HG03460 (cell line): ENCODE measurements at regions not wholly inside any gene's neighbourhood (a gene's known extent, or its start where the extent isn't known, plus 50 kb on each side); places are given as distances from the start of the nearest gene placed in this dataset.

ENCODE experiments used
- ATAC-seq: cut with Tn5 transposase; IDR thresholded peaks from one replicate; pipeline ENCODE4 v1.9.1; 2021; ENCODE audit not compliant: unreplicated experiment

DNA sequence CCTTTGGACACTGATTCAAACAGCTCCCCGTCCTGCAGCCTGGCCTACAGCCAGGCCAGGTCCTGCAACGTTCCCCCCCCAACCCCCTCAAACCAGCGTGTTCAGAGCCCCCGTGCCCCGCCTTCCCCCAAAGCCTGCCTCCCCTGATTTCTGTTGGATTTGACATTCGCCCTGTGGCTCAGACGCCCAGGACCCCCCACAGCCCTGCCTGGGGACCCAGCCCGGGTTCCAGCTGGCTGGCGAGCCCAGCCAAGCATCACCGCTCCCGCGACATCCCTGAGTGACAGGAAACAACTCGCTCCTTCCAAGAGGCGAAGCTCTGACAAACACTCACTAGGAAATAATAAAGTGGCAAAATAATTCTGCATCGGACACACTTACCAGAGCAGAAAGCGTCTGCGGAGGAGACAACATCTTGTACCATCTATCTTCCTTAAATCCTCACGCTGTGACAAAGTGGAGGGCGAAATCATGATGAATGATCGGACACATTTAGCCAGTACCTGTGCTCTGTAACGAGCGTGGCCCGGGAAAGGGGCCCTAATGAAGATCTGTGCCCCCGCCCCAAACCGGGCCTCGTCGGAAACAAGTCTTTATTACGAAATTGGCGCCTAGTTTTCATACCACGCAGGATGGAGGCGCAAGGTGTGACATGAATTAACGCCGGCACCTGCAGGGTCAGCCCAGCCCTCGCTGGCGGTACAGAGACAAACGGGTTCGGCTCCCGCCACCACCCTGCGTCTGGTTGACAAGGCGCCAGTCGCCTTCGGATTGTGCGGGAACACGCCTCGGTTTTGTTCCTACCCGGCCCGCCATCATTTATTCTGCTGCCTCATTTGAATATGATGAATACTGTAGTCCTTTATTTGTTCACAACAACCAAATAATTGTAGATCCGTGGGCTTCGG lies 91.0 kb upstream of the MVB12B start:
- no peak for ATAC-seq

DNA sequence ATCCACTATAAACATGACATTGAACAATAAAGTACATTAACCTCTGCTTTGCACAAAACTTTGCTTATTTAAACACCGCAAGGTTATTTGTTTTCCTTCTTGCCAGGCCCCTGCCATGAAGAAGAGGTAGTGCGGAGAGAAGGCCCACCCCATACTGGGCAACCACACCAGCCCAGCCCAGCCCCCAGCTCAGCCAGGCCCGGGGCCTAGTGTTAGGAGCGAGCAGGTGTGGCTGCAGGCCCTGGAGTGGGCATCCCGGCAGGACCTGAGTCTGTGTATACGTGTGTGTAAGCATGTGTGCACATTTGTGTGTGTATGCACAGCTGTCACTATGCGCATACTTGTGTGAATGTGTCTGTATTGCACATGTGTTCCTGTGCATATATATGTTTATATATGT lies 90.4 kb upstream of the MVB12B start:
- ATAC-seq = no peak

DNA sequence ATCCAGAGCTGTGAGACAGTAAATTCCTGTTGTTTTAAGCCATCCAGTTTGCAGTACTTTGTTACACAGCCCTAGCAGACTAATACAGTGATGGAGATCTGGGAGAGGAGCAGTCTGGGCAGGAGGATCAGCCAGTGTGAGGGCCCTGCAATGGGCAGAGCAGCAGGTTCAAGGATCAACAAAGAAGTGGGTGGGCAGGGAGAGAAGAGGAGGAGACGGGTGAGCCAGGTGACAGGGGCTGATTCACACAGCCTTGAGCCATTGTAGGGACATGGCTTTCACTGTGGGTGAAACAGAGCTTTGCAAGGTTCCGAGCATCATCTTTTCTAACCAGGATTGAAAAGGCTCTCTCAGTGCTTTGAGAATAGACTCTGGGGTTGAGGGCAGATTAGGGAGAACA lies 88.2 kb upstream of the MVB12B start:
- ATAC-seq = no peak

DNA sequence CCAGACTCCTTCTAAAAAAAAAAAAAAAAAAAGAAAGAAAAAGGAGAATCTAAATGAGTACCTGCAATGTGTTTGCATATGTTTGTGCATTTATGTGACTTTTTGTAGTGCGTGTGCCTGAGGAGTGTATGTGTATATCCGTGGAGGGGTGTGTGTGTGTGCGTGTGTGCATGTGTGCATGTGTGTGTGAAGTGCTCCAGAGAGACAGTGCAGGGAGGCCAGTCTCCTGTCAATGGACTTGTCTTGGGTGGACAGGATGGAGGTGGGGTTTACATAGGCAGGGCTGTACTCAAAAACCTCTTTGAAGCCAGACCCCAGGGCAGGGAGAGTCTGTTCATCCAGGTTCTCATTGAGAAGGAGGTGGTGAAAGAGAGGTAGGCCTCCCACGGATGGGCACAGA lies 87.1 kb upstream of the MVB12B start:
- ATAC-seq = no peak

DNA sequence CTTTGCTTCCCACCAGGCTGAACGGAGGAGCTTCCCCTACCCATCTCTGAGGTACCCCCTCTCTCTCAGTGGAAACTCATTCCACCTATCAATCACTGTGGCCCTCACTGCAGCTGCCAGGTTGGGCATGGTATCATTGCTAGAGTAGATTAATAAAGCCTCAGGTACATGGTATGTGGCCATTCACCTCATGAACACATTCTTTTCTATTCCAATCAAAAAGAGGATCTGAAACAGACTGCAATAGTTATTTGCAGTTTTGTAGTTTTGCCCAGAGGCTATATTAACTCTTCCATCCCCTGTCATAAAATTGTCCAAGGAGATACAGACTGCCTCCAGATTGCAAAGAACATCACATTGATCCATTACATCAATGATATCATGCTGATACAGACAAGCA lies 85.8 kb upstream of the MVB12B start:
- no peak for ATAC-seq

DNA sequence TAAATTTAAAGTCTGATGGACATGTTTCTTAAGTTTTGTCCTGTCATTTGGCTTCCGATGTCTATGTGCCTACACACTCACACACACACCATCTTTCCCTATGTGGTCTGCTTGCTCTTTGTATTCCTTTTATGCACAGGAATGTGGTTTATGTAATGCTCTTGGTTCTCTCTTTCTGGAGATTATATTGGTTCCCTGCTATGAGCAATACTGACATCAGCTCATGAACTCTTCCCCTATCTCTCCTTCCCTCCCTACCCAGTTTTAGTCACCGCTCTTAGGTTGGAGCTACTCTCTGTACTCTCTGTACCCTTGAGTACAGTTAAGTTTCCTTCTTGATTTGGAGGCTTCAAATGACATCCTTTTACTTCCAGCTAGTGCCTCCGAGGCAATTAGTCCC lies 77.9 kb upstream of the MVB12B start:
- no peak for ATAC-seq

DNA sequence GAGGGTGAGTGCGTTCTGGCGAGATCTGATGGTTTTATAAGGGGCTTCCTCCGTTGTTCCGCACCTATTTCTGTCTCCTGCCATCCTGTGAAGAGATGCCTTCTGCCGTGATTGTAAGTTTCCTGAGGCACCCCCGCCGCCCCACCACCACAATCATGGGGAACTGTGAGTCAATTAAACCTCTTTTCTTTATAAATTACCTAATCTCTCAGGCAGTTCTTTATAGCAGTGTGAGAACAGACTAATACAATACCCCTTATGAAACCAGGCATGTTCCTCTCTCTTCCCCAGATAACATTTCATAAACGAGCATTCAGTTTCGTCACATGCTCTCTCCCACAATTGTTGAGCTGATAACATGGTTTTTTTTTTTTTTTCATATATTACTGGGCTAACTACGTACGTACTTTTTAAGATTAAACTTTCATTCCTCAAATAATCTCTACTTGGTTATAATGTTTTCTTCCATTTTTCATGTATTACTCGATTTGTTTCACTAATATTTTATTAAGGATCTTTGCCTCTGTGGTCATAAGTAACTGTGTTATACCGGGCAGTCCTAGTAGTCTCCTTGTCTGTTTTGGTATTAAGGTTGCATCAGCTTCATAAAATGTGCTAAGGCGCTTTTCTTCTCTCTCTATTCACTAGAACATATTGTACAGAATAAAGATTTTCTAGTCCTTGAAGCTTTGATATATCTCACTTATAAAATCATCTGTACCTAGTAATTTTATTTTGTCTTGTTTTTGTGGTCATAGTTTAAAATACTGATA lies 64.9 kb upstream of the MVB12B start:
- no peak for ATAC-seq

DNA sequence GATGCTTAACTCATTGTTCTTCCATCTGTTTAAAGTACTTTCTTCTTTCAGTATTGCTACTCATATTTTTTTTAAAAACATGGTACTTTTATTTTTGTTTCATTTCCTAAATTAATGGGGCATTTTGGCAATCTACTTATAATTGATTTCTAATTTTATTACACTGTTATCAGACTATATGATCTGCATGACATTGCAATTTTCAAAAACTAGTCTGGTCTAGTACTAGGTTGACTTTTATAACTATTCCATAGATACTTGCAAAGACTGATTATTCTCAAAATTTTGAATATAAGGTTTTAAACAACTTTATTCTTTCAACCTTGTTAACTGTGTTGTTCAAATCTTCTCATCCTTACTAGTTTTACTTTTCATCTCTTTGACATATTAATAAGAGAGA lies 63.9 kb upstream of the MVB12B start:
- ATAC-seq = no peak

DNA sequence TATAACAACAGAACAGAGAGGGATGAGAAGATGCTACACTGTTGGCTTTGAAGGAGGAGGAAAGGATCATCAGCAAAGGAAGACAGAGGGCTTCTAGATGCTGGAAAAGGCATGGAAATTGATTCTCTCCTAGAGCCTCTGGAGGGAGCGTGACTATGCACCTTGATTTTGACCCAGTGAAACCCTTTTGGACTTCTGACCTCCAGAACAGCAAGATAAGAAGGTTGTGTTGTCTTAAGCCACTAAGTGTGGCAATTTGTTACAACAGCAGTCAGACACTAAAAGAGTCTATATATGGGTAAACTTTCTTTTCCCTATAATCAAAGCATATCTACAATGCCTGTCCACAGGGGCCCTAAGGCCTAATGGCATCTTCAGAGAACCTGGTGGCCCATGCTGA lies 56.1 kb upstream of the MVB12B start:
- no peak for ATAC-seq

DNA sequence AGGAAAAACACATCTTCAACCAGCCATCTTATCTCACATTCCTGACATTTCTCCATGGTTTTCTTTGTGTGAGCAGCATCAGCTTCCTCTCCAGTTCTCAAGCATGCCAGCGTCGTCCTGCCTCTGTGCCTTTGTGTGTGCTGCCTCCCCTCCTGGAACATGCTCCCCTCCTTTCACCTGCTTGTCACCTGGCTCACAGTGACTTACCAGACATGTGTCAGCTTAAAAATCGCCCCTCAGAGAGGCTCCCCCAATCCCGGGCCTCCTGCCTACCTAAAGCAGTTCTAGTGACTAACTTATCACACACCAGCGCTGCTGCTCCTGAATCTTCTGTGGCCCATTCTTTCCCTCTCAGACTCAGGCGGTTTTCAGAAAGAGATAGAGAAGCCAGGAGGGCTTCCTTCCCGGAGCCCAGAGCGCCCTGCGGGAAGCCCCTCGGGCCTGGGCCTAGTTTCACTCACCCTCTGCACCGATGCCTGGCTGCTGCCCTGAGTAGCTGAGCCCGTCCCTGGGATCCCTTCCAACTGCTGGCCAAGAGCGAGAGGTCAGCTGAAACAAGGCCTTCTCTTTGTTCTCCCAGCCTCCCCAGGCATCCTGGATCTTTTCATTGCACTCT lies 51.1 kb upstream of the MVB12B start:
- no peak for ATAC-seq

DNA sequence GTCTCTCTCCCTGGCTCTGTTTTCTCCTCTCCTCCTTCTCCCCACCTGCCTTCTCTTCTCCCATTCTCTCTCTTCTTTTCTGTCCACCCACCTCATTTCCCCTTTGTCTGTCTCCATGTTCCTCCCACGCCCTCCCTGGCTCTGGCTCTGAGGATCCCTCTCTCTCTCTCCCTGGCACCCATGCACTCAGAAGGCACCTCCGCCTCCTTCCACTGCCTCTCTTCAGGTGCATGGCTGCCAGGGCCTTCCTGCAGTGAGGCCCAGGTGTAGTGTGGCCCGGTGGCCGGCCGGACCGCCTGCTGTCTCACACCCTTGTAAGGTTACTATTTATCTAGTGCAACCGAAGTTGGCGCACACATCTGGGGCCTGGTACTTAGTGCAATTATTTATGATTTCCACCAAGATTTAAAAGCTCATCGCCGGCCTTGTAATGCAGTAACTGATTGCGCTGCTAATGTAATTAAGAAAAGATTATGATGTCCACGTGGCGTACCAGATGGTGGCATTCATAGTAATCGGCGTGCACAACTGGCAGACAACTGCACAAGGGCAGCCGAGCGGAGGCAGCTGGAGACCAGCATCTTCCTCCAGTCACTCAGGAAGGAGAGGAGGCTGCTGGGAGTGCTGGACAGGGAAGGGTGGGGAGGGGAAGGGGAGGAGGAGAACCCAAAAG lies 50.4 kb upstream of the MVB12B start:
- ATAC-seq = no peak
